HEK293 (cell line): ENCODE measurements at regions not wholly inside any gene's neighbourhood (a gene's known extent, or its start where the extent isn't known, plus 50 kb on each side); places are given as distances from the start of the nearest gene placed in this dataset.

ENCODE experiments used
- GFI1B ChIP-seq: fragments of 450-650 bp; formaldehyde crosslinking; IDR thresholded peaks from 2 replicates; pipeline ENCODE4 v1.5.1; 2016; ENCODE audit warnings: missing biosample characterization, missing genetic modification characterization
- OVOL3 ChIP-seq: fragments of 450-650 bp; formaldehyde crosslinking; IDR thresholded peaks from 2 replicates; pipeline ENCODE4 v1.5.1; 2016; ENCODE audit warnings: missing biosample characterization, missing genetic modification characterization
- PBX3 ChIP-seq: sonication (generic); formaldehyde crosslinking; IDR thresholded peaks from 2 replicates; pipeline ENCODE4 v1.8.1; 2022; ENCODE audit warnings: mild to moderate bottlenecking, moderate library complexity, missing genetic modification reagents
- PRDM1 ChIP-seq: fragments of 450-650 bp; formaldehyde crosslinking; IDR thresholded peaks from 2 replicates; pipeline ENCODE4; 2016; ENCODE audit warnings: missing biosample characterization, missing genetic modification characterization
- PRDM2 ChIP-seq: fragments of 450-650 bp; formaldehyde crosslinking; IDR thresholded peaks from 2 replicates; pipeline ENCODE4 v1.5.1; 2016; ENCODE audit warnings: missing biosample characterization, missing genetic modification characterization, borderline replicate concordance
- SCRT1 ChIP-seq: fragments of 450-650 bp; formaldehyde crosslinking; IDR thresholded peaks from 2 replicates; pipeline ENCODE4 v1.5.1; 2016; ENCODE audit warnings: missing biosample characterization, missing genetic modification characterization, borderline replicate concordance
- ZBTB1 ChIP-seq: fragments of 450-650 bp; formaldehyde crosslinking; IDR thresholded peaks from 2 replicates; pipeline ENCODE4 v1.5.1; 2016; ENCODE audit warnings: missing biosample characterization, missing genetic modification characterization
- ZBTB49 ChIP-seq: fragments of 450-650 bp; formaldehyde crosslinking; IDR thresholded peaks from 2 replicates; pipeline ENCODE4 v1.5.1; 2016; ENCODE audit warnings: missing biosample characterization, missing genetic modification characterization, low read depth
- ZFHX2 ChIP-seq: fragments of 450-650 bp; formaldehyde crosslinking; conservative IDR thresholded peaks from 2 replicates; pipeline ENCODE4 v1.5.1; 2016; ENCODE audit warnings: missing biosample characterization, missing genetic modification characterization
- ZNF341 ChIP-seq: fragments of 450-650 bp; formaldehyde crosslinking; IDR thresholded peaks from 2 replicates; pipeline ENCODE4; 2016; ENCODE audit warnings: low read depth, missing biosample characterization, missing genetic modification characterization
- ZNF354C ChIP-seq: fragments of 450-650 bp; formaldehyde crosslinking; IDR thresholded peaks from 2 replicates; pipeline ENCODE4 v1.5.1; 2016; ENCODE audit warnings: missing biosample characterization, missing genetic modification characterization, low read depth, borderline replicate concordance
- ZNF398 ChIP-seq: fragments of 450-650 bp; formaldehyde crosslinking; IDR thresholded peaks from 2 replicates; pipeline ENCODE4 v1.5.1; 2017; ENCODE audit warnings: missing biosample characterization, missing genetic modification characterization
- ZNF404 ChIP-seq: fragments of 450-650 bp; formaldehyde crosslinking; IDR thresholded peaks from 2 replicates; pipeline ENCODE4 v1.5.1; 2017; ENCODE audit warnings: missing biosample characterization, missing genetic modification characterization
- ZNF423 ChIP-seq: fragments of 450-650 bp; formaldehyde crosslinking; IDR thresholded peaks from 2 replicates; pipeline ENCODE4 v1.5.1; 2016; ENCODE audit warnings: missing biosample characterization, missing genetic modification characterization
- ZNF433 ChIP-seq: fragments of 450-650 bp; formaldehyde crosslinking; IDR thresholded peaks from 2 replicates; pipeline ENCODE4 v1.5.1; 2016; ENCODE audit warnings: missing biosample characterization, missing genetic modification characterization, low read depth
- ZNF449 ChIP-seq: fragments of 450-650 bp; formaldehyde crosslinking; IDR thresholded peaks from 2 replicates; pipeline ENCODE4 v1.5.1; 2017; ENCODE audit warnings: missing biosample characterization, mild to moderate bottlenecking, missing genetic modification characterization, moderate library complexity
- ZNF600 ChIP-seq: fragments of 450-650 bp; formaldehyde crosslinking; IDR thresholded peaks from 2 replicates; pipeline ENCODE4 v1.5.1; 2016; ENCODE audit warnings: missing biosample characterization, missing genetic modification characterization
- ZNF624 ChIP-seq: fragments of 450-650 bp; formaldehyde crosslinking; IDR thresholded peaks from 2 replicates; pipeline ENCODE4 v1.5.1; 2017; ENCODE audit warnings: missing biosample characterization, missing genetic modification characterization
- ZNF626 ChIP-seq: fragments of 450-650 bp; sonication (Bioruptor Pico); formaldehyde crosslinking; IDR thresholded peaks from 2 replicates; pipeline ENCODE4 v1.5.1; 2018; ENCODE audit warnings: missing biosample characterization, missing genetic modification characterization, inconsistent platforms
- ZNF639 ChIP-seq: fragments of 450-650 bp; formaldehyde crosslinking; IDR thresholded peaks from 2 replicates; pipeline ENCODE4 v1.5.1; 2016; ENCODE audit warnings: missing biosample characterization, missing genetic modification characterization
- ZNF664 ChIP-seq: fragments of 450-650 bp; formaldehyde crosslinking; IDR thresholded peaks from 2 replicates; pipeline ENCODE4 v1.5.1; 2016; ENCODE audit warnings: missing biosample characterization, missing genetic modification characterization
- ZNF707 ChIP-seq: fragments of 450-650 bp; formaldehyde crosslinking; IDR thresholded peaks from 2 replicates; pipeline ENCODE4 v1.5.1; 2016; ENCODE audit warnings: missing biosample characterization, missing genetic modification characterization
- ZSCAN4 ChIP-seq: fragments of 450-650 bp; formaldehyde crosslinking; IDR thresholded peaks from 2 replicates; pipeline ENCODE4 v1.5.1; 2017; ENCODE audit warnings: missing biosample characterization, missing genetic modification characterization

GRCh38 chr6:27553123-27553904 is 80.4 kb upstream of the ZNF184 start (continued):
- TF ChIP-seq ZBTB49 (no peak), ZNF404 (tag by site-specific recombination) (peak; percentile 84), PBX3 (CRISPR knock-in tag) (no peak), ZNF433 (tag by site-specific recombination) (no peak), ZBTB1 (tag by site-specific recombination) (no peak), ZNF626 (tag by site-specific recombination) (0 out of 2 replicates have a peak, but pooled peaks have one; percentile 54), ZSCAN4 (tag by site-specific recombination) (no peak), ZNF624 (tag by site-specific recombination) (0 out of 2 replicates have a peak, but pooled peaks have one; percentile 20), ZNF423 (tag by site-specific recombination) (no peak), ZNF449 (tag by site-specific recombination) (0 out of 2 replicates have a peak, but pooled peaks have one; percentile 12), OVOL3 (tag by site-specific recombination) (no peak), PRDM1 (tag by site-specific recombination) (peak; percentile 85), PRDM2 (tag by site-specific recombination) (no peak), ZNF341 (tag by site-specific recombination) (no peak), ZNF664 (tag by site-specific recombination) (no peak; the same call in 1 of the 2 replicates), ZFHX2 (no peak), ZNF354C (tag by site-specific recombination) (no peak), GFI1B (tag by site-specific recombination) (no peak), ZNF639 (tag by site-specific recombination) (peak; percentile 87; the same call in 1 of the 2 replicates), ZNF707 (tag by site-specific recombination) (no peak), SCRT1 (tag by site-specific recombination) (no peak), ZNF600 (peak; percentile 95), ZNF398 (tag by site-specific recombination) (no peak; the same call in 1 of the 2 replicates)
